GM18870 (cell line): ENCODE measurements at regions not wholly inside any gene's neighbourhood (a gene's known extent, or its start where the extent isn't known, plus 50 kb on each side); places are given as distances from the start of the nearest gene placed in this dataset.
"Not testable (repeated sequence)": the region's sequence is repeated elsewhere in the genome, so short reads cannot be mapped to it uniquely, and the experiment has no call there.

Source experiments
- ATAC-seq: cut with Tn5 transposase; IDR thresholded peaks from one replicate; pipeline ENCODE4 v1.9.1; 2021; ENCODE audit warnings: moderate library complexity; ENCODE audit not compliant: unreplicated experiment

- no peak for ATAC-seq
Observed at GRCh38 chr1:78291872-78292271, 198.9 kb upstream of the PTGFR start.

DNA sequence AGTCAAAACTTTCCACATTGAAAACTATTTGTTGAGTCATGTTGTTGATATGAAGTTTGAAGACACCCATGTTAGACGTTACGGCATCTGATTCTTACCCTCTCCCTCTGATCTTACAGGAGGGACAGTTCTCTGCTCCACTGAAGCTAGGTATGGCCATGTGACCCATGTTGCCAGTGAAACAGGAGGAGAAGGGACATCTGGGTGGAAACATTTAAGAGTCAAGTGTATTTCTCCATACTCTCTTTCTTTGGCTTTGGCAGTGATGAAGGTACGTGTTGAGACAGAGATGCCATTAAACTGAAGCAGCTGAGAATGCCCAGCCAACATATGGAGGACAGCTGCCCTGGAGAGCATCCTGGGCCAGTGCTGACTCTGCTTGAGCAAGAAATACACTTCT, 198.4 kb upstream of the PTGFR start:
- ATAC-seq = no peak

GRCh38 chr1:78297836-78298235, 192.9 kb upstream of the PTGFR start:
- ATAC-seq = no peak

DNA sequence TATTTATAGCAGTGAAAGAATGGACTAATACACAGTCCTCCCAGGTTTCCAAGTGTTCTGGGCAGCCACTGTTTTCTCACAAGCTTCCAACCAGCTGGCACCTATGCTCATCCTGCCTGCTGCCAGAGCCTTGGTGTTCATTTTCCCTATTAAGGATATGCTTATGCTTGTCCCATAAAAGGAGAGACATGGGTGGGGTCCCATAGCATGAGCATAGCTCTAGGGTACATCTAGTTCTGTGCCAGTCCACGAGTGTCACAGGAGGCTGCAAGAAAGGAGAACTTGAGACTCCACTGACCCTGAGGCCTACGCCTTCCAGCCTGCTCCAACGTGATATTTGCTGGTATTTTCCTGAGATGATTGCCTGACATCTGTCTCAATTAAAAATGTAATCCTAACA, 192.4 kb upstream of the PTGFR start:
- ATAC-seq = no peak

DNA sequence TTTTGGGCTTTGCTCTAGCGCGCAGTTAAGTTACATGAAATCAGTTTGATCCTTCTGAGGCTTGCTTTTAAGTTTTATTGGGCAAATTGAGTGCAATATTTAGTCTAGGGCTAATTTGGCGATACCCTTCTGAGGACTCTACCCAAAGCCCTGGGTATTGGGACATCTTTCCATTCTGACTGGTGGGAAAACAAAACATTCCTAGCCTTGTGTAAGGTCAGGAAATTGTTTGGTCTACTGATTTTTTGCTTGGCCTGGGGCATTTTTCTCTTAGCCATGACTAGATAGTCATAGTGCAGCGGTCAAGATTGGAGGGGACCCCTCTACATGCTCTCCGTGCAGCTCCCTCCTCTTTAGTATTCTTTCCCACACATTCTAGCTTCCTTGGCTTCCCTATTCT, 189.6 kb upstream of the PTGFR start:
- no peak for ATAC-seq

DNA sequence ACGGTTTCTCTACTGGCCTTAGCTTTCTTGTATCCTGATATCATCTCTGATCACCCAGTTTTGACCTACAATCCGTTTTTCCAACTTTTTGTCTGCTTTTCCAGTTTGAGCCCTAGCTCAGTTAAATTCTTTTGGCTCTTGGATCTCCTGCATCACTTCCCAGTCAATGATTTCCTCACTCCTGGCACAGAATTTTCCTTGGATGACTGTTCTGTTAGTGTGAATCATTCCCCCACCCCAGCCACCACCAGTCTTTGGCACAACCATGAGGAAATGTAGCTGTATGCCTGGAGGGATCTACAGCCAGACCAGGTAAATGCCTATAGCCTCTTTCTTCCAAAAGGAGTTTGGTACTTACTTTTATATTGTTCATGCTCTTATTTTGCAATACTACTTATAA, 187.2 kb upstream of the PTGFR start:
- ATAC-seq = no peak

DNA sequence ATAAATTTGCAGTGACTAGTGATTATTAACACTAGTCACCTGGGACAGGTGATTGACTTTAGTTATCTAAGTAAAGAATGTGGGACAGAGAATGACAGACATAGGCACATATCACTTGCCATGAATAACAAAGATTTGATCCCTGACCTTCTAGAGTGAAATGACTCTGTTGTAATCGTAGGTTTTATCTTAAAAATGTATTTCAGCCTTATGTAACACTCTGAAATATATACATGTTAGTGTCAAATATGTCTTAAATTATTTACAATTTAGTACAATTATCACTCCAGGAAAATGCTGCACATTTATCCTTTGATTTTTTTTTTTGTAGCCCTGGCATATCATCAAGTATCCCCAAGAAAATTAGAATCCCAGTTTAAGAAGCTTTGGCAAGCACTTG, 186.4 kb upstream of the PTGFR start:
- ATAC-seq = no peak

GRCh38 chr1:78304761-78305160, 186.0 kb upstream of the PTGFR start:
- ATAC-seq = no peak

DNA sequence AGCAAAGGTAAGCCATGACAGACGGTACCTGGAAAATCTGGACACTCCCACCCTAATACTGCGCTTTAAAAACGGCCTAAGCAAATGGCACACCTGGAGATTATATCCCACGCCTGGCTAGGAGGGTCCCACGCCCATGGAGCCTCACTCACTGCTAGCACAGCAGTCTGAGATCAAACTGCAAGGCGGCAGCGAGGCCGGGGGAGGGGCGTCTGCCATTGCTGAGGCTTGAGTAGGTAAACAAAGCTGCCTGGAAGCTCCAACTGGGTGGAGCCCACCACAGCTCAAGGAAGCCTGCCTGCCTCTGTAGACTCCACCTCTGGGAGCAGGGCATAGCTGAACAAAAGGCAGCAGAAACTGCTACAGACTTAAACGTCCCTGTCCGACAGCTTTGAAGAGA, 180.5 kb upstream of the PTGFR start:
- not testable (repeated sequence) for ATAC-seq

DNA sequence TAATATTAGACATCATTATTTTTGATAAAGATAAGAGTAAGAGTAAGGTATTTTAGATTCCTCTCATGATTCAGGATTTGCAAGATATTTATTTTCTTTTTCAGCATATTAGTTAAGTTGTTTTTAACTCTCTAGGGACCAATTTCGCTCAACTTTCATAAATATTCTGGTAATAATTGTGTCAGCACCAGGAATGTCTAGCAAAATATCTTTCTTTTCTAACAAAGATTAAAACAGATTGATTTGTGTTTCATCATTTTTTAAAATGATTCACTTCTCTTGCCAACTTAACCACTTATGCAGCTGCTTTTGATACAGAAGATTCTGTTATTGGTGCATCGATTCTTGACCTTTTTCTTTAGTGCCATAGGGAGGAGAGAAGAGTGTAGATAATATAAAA, 172.8 kb upstream of the PTGFR start:
- ATAC-seq = no peak

- no peak for ATAC-seq
Observed at GRCh38 chr1:78319603-78320002, 171.2 kb upstream of the PTGFR start.

DNA sequence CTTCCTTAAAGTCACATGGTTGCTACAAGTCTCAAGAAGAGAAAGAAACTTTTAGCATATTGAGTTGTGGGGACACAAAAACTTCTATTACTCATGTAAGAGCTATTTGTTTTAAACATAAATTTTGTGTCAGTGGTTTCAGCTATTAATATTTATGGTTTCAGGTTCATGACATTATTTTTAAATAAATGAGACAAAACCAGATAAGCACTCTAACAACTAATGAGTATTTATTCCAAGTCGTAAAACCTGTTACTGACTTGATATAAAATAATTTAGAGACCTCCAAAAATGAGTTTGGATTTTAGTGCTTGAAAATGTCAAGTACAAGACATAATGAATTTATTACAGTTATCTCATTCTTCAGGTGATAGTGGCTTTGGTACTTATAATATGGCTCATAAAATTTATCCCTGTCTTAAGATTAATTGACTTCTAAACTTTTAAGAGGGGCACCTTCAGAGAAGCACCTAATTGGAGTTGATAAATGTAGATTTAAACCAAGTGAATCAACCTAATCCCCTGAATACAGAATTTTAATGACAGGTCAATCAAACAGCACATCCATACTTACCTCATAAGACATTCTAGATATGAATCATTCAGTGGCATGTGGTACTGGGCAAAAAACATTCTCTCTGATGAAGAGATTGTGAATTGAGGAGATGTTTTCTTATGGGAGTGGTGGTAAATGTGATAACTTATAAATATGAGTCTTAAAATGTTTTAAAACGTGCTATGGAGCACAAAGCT, 167.7 kb upstream of the PTGFR start:
- ATAC-seq = no peak

DNA sequence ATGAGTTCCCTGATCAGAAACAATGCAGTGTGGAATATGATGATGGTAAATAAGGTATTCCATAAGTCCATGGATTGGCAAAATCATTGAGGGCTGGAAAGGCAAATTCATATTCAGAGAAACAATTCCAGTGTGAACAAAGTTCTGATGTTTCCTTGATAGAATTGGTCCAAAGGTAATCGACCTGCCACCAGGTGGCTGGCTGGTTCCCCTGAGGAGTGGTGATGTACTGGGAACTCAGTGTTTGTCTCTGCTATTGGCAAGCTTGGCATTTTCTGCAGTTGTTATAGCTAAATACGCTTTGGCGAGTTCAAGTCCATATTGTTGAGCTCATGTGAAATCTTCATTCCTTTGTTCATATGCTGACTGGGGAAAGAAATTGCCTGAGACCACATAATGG, 165.5 kb upstream of the PTGFR start:
- no peak for ATAC-seq

DNA sequence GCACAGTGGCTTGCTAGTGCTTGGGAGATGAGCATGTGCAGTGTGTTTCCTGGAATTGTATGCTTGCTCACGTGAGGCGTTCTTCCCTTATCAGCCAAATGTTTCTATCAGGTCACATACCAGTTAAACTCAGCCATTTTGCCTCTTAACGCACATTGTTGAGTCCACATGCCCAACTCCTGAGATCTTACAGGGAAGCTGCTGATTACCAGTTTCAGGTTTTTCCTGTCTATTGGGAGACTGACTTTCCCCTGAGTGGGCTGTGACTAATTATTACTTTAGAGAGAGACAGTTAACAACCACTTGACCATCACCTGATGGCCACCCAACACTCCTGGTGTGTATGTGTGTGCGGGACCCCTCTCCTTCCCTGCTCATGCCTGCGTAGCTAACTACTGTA, 161.3 kb upstream of the PTGFR start:
- no peak for ATAC-seq

DNA sequence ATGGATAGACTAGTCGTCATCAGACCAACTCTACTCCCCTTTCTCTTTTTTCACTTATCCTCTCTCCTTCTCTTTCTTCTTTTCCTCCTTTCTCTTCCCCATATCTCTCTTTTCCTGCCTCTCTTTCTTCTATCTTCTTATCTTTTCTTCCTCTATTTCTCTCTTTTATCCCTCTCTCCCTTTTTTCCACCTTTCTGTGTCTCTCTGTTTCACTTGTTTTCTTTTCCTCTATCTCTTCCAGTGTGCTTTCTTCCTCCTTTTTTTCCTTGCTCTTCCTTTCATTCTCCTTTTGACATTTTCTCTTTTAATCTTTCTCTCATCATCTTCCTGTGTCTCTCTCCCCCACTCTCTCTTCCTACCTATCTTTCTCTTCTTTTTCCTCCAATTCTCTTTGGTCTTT, 159.0 kb upstream of the PTGFR start:
- ATAC-seq = no peak

GRCh38 chr1:78333502-78333901, 157.3 kb upstream of the PTGFR start:
- ATAC-seq = peak; percentile 82

DNA sequence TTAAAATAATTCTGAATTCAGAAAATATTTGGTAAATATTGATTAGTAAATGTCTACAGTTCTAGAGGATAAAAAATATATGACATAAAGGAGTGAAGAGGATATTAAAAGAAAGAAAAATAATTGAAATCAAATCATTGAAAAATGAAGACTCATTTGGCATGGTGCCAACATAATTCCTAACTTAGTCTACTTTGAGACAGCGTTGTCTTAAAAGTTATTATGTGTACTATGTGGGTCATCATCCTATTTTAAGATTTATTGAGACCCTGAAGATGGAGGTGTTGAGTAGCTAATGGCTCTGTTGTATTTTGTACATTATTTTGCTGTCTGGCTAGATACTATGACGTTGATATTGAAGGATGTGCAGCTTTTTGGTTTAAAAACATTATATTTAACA, 156.7 kb upstream of the PTGFR start:
- no peak for ATAC-seq

GRCh38 chr1:78334952-78335351, 155.8 kb upstream of the PTGFR start:
- no peak for ATAC-seq

DNA sequence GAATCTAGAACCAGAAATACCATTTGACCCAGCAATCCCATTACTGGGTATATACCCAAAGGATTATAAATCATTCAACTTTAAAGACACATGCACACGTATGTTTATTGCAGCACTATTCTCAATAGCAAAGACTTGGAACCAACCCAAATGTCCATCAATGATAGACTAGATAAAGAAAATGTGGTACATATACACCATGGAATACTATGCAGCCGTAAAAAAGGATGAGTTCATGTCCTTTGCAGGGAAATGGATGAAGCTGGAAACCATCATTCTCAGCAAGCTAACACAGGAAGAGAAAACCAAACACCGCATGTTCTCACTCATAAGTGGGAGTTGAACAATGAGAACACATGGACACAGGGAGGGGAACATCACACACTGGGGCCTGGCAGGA, 154.0 kb upstream of the PTGFR start:
- ATAC-seq = not testable (repeated sequence)

GRCh38 chr1:78339490-78339889, 151.3 kb upstream of the PTGFR start:
- no peak for ATAC-seq

DNA sequence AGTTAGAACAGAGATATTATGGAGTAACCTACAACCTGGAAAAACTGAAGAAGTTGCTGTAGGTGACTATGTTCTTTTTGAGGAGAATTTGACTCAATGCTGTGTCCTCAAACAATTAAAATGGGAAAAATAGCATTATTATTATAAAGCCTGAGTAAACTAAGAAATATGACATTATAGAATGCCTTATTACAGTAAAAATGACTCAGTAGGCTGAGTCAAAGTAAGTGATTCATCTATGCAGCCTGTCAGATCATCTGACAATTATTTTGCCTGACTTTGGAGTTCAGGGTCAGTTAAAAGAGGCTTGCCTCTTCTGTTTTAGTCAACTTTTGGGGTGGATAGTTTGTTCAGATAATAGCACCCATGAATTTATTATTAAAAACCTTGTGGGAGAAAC, 150.8 kb upstream of the PTGFR start:
- ATAC-seq = no peak

- ATAC-seq = no peak
Observed at GRCh38 chr1:78348496-78349284, 142.1 kb upstream of the PTGFR start.
